RWPE1 (cell line): ENCODE measurements at regions not wholly inside any gene's neighbourhood (a gene's known extent, or its start where the extent isn't known, plus 50 kb on each side); places are given as distances from the start of the nearest gene placed in this dataset.
A peak's percentile ranks its signal among the peaks of the same experiment; 100 is the strongest.
"Not testable (repeated sequence)": the region's sequence is repeated elsewhere in the genome, so short reads cannot be mapped to it uniquely, and the experiment has no call there.

Experiments
- CTCF ChIA-PET: fragments of 350-600 bp; sonication (Branson Sonifier 250); formaldehyde crosslinking; extraction: SDS; loops from one replicate; lab custom pipeline; 2021; lab: Yijun Ruan, JAX
- POLR2A ChIA-PET: fragments of 400-600 bp; formaldehyde crosslinking; extraction: SDS; loops from one replicate; lab custom pipeline; 2020; ENCODE audit warnings: antibody characterized with exemption; ENCODE audit not compliant: low non-redundant PET; lab: Yijun Ruan, JAX
- DNase-seq: peaks from one replicate; pipeline ENCODE4 v3.0.0; 2012; ENCODE audit warnings: low spot score
- H3K27ac ChIP-seq: fragments of 450-650 bp; 2 replicates; pipeline ENCODE4 v1.5.1; 2017
- TF ChIP-seq, protein P1 (sequence below): fragments of 450-650 bp; conservative IDR thresholded peaks from 2 replicates; pipeline ENCODE4 v1.5.1; 2017; ENCODE audit warnings: low read depth, mild to moderate bottlenecking

DNA sequence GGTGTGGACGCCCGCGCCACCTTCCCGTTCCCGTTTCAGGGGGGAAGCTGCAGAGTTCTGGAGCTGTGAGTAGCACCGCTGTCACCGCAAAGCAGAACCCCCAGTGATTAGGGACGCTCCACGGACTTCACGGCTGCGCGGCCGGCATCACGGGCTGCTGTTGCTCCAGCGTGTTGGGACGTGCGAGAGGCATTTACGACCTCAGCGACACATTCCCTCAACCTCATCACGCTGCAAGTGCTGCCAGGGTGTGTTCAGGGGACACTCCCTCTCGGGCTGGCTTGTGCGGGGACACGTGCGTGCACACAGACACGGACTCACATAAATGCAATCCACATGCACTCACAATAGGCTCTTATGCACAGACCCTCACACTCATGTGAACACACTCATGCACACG, 187.9 kb downstream of the NPIPB11 start:
- peak overlapping the region; percentile 58; the same call in 1 of the 2 replicates for H3K27ac ChIP-seq
- POLR2A ChIA-PET, CTCF ChIA-PET: not testable (repeated sequence)
- DNase-seq: peak; percentile 2

DNA sequence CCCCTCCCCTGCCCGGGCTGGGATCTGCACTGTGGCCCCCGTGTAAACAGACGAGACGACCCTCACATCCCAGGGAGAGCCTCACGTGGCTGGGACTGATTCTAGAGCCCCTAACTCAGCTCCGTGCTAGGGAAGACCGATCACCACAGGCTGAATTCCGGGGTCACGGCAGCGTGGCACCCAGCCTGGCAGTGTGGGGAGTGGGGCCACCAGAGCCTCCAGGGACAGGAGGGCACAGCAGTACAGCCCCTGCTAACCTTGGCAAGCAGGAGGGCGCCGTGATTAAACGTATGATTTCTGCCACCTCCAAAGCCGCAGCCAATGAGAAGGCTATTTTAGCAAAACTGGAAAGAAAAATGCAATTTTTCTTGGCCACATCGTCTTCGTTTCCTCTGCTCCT, 188.3 kb downstream of the NPIPB11 start:
- POLR2A ChIA-PET, DNase-seq, CTCF ChIA-PET: not testable (repeated sequence)
- peak overlapping the region; percentile 58; the same call in 1 of the 2 replicates for H3K27ac ChIP-seq

DNA sequence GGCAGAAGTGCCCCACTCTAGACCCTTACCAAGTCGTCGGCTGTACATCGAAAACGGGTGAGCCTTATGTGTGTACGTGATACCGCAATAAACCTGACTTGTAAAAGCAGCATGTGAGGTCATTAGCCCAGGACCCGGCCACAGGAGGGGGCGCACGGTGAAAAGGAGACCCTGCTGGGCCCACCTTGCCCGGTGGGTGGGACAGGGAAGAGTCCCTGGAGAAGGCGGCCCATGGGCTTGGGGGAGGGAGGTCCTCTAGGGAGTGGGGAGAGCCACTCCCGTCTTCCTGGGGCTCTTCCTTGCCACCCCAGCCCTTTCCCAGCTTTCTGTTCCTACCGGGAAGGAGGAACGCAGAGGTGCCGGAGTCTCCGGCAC, 188.8 kb downstream of the NPIPB11 start:
- CTCF ChIA-PET, DNase-seq, H3K27ac ChIP-seq, POLR2A ChIA-PET: not testable (repeated sequence)

DNA sequence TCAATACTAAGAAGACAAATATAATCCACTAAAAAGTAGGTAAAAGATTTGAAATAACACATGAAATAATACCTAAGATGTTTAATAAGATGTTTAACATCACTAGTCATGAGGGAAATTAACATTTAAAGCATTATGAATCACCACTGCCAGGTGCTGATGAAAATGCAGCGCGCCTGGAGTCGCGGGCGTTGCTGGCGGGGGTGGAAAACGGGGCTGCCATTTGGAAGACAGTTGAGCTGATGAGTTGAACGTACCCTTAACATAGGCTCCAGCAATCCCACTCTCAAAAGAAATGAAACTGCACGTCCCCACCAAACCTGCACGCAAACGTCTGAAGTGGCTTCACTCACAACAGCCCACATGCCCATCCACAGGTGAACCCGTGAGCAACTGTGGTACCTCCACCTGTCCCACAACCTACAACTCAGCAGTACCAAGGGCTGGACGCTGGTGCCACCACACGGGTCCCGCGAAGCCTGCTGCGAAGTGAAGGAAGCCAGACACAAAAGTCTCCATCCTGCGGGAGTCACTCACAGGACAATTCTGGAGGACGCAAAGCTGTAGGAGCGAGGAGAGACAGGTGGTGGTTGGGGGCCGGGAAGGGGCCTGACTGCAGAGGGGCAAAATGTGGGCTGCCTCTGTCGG, 189.3 kb downstream of the NPIPB11 start:
- DNase-seq, CTCF ChIA-PET, H3K27ac ChIP-seq, POLR2A ChIA-PET: not testable (repeated sequence)

DNA sequence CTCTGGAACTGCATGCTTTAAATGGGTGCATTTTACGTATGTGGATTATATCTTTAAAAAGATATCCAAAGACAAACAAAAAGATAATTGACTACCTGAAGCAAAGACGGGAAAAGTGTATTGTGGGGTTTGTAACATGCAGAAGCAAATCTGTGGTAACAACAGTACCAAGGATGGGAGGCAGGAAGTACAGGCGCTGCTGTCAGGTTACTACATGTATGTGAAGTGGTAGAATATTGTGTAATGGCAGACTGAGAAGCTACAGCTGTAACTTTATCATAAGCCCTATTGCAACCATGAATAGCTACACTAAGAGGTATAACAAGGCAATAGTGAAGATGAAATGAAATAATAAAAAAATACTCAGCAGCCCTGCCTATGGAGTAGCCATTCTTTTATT, 192.7 kb downstream of the NPIPB11 start:
- CTCF ChIA-PET, POLR2A ChIA-PET, H3K27ac ChIP-seq, DNase-seq: not testable (repeated sequence)

DNA sequence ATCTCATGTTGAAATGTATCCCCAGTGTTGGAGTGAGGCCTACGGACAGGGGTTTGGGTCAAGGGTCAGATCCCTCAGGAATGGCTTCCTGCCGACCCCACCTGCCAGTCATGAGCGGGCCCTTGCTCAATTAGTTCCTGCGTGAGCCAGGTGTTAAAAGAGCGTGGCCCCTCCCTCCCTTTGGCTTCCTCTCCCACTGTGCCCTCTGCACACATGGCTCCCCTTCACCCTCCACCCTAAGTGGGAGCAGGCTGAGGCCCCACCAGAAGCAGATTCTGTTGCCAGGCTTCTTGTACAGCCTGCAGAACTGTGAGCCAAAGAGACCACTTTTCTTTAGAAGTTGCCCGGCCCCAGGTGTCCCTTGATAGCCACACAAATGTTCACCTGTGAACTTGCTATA, 193.3 kb downstream of the NPIPB11 start:
- DNase-seq, POLR2A ChIA-PET, CTCF ChIA-PET, H3K27ac ChIP-seq: not testable (repeated sequence)

DNA sequence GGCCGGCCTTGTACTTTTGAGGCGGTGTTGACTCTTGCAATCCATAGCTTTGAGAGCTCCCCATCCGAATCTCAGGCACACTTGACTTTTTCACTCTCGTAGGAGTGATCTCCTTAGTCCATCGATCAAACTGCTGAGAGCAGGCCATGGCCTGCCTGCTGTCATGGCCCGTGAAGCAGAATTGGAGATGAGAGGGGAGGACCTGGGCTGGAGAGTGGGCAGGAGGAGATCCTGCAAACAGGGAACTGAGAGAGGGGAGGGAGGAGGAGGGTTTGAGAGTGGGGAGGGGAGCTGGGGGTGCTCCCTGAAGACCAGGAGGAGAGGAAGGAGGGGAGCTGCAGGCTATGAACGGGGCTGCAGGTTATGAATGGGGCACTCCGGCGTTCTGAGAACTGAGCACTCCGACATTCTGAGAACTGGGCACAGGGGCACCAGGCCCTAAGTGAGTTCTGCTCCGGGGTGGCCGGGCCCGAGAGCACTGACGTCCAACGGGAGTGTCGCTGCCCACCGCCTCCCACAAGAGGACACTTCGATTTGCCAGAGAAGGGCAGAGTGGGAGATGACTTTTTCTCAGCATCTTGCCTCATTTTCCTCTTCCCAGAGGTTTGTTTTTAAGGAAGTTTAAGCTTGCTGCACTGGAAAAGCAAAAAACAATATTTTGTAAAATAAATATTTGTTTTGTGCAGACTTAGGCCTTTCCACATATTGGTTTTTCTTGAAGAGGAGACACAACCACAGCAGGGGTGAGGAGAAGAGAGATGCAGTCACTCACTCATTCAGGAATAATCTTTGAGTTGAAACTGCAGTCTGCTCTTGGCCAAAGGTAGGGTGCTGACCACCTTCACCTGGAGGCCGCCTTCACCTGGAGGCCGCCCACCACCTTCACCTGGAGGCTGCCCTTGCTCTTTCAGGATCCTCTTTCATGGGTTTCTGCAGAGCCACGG, 194.2 kb downstream of the NPIPB11 start:
- H3K27ac ChIP-seq, CTCF ChIA-PET, DNase-seq, POLR2A ChIA-PET: not testable (repeated sequence)

DNA sequence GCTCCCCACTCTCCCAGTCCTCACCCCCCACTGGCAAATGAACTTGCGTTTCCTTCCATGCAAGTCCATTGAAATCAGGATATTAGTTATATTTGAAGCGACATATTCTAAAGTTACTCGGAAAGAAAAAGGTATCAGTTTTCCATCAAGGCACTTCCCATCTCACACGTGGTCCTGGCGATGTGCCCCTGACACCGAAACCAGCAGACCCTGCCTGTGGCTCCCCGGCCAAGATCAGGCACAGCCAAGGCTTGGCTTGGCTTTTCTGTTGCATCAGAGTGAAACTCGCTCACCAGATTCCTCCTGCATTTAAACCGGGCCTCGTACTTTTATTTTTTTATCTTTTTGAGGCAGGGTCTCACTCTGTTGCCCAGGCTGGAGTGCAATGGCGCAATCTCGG, 195.1 kb downstream of the NPIPB11 start:
- H3K27ac ChIP-seq, CTCF ChIA-PET, DNase-seq, POLR2A ChIA-PET: not testable (repeated sequence)

DNA sequence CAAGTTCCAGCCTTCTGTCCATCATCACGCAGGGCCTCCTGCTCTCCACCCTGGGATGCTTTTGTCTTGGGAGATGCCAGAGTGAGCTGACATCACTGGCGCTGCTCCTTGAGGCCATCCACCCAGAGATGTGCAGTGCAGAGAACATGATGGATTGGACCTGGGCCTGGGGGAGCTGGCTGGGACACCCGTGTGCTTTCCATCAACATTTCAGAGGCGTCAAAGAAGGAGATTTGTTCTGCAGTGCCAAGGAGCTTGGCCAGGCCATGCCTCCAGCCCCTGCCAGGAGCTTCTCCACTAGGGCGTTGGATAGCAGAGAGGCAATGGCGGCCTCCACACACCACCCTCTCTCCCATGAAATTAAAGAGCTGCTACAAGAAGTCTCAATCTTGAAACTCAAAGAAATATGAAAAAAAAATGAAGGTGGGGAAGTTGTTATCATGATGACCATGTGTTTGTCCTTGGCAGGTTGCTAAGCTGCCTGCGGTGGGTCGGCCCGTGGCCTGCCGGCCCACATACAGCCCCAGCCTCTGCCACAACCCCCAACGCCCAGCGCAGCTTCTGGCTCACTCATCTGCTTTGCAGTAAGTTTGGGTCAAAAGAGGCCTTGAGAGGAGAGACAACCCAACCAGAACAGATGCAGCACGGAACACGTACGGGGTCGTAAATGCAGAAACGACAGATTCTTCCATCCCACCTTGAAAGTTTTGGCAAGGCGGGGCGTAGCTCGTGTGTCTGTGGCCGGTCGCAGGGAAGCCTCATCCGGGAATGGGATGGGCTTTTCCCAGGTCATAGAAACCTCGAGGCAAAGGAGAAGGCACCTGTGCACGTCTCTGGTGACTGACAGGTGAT, 196.0 kb downstream of the NPIPB11 start:
- H3K27ac ChIP-seq, DNase-seq, CTCF ChIA-PET, POLR2A ChIA-PET: not testable (repeated sequence)

DNA sequence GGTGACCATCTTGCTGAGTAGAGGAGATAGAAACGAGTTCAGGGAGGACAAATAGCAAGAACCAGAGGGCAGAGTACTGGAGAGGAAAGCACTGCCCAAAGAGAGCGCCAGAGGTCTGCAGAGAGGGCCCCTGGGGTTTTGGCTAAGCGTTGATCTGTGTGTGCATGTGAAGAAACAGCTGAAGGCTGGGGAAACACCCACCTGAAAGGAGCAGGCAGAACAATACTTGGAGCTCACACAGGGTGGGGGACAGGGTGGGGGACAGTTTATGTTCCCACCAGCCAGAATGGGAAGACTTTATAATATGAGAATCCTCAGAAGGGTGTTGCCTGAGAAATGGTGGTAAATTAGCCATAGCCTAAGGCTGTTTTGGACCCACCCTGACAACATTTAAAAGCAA, 200.4 kb downstream of the NPIPB11 start:
- DNase-seq, H3K27ac ChIP-seq, CTCF ChIA-PET, POLR2A ChIA-PET: not testable (repeated sequence)

DNA sequence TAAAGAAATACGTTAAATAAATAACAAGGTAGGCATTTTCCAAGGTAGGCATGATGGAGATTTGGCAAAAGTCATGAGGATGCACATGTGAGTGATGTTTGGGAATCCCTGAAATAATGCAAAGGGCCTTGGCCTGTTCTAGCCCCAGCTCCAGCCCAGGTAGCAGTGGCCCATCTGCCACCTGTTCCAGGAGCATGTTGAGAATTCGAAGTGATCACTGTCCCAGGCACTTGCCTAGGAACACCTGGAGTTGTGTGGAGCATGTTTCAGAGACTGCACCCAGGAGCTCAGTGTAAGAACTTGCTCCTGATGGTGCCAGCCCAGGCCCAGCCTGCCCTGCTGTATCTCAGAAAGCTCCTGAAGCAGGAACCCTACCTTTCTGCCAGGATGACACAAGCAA, 201.4 kb downstream of the NPIPB11 start:
- CTCF ChIA-PET: interaction anchor here (0.6 kb wide), 1 partner anchor 227 kb away, joined by 3 read pairs; no protein-coding TSS in a partner anchor
- POLR2A ChIA-PET, H3K27ac ChIP-seq, DNase-seq: not testable (repeated sequence)

DNA sequence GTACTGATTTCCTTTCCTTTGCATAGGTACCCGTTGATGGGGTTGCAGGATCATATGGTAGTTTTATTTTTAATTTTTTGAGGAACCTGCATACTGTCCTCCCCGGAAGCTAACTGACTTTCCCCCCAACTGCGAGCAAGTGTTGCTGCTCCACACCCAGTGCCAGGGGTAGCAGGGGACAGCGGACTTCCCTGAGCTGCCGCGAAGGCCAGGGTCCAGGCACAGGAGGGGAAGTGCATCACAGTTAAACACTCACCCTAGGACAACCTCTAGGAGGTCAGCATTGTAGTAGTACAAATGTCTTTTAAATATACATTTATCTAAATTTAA, 201.7 kb downstream of the NPIPB11 start:
- TF ChIP-seq, protein P1, sequence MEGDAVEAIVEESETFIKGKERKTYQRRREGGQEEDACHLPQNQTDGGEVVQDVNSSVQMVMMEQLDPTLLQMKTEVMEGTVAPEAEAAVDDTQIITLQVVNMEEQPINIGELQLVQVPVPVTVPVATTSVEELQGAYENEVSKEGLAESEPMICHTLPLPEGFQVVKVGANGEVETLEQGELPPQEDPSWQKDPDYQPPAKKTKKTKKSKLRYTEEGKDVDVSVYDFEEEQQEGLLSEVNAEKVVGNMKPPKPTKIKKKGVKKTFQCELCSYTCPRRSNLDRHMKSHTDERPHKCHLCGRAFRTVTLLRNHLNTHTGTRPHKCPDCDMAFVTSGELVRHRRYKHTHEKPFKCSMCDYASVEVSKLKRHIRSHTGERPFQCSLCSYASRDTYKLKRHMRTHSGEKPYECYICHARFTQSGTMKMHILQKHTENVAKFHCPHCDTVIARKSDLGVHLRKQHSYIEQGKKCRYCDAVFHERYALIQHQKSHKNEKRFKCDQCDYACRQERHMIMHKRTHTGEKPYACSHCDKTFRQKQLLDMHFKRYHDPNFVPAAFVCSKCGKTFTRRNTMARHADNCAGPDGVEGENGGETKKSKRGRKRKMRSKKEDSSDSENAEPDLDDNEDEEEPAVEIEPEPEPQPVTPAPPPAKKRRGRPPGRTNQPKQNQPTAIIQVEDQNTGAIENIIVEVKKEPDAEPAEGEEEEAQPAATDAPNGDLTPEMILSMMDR: no peak
- POLR2A ChIA-PET: no interaction called here
- no peak overlapping the region for H3K27ac ChIP-seq
- CTCF ChIA-PET: no interaction called here
- DNase-seq: no peak

DNA sequence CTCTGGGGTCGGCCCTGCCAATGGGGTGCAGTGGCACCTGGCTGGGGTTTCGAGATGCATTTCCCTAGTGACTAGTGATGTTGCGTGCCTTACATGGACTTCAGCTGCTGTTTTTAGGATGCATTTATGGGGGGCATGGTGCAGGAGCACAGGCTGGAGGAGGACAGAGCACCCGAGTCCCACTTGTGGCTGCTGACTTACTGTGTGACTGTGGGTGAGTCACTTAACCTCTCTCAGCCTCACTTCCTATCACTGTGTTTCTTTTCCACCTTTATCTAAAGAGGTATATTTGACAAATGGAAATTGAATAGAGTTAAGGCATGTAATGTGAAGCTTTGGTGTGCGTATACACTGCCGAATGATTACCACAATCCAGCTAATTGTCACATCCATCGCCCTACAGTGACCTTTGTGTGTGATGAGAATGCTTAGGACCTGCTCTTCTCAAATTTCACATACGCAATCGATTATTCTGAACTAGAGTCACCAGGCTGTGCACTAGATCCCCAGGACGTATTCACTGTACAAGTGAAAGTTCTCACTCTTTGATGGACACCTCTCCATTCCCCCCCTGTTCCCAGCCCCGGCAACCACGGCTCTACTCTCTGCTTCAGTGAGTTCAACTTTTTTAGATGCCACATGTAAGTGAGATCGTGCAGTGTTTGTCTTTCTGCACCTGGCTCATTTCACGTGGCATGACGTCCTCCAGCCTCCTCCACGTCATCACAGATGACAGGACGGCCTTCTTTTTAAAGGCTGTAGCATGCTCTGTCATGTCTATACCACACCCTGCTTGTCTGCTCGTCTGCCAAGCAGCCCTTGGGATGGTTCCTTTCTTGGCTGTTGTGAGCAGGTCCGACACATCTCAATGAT, 202.3 kb downstream of the NPIPB11 start:
- DNase-seq, POLR2A ChIA-PET, H3K27ac ChIP-seq, CTCF ChIA-PET: not testable (repeated sequence)

DNA sequence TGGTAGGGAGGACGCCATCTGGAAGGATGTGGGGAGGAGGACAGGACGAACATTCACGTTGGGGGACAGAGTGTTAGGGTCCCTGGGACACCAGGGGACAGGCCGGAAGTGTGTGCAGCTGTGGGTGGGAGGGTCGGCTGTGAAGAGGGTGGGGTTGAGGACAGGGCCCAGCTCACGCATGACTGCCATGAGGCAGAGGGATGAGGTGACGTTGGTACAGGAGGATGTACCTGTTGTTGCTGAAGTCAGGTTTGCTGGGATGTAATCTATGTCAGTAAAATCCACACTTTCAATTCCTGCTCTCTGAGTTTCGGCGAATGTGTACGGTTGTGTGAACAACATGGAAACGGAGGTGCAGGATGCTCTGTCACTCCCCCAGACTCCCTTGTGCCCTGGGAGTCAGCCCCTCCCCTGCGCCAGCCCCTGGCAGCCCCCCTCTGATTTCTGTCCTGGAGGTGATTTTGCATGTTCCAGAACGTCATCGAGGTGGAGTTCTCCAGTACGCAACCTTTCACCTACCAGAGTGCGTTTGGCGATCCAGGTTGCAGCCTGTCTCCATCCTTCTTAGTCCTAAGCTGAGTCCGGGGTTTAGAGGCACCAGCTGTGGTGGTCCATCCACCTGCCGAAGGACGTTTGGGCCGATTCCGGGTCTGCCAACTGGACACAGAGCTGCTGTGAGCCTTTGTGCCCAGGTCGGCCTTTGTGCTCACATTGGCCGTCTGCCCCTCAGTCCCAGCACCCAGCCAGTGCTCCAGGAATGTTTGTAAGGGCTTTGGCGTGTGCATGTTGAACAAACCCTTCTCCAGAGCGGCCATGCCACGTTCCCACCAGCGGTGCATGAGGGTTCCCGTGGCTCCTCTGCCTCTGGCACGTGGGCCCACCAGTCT, 203.2 kb downstream of the NPIPB11 start:
- CTCF ChIA-PET, POLR2A ChIA-PET, H3K27ac ChIP-seq, DNase-seq: not testable (repeated sequence)
